Ammon's horn (tissue), 1 donor: ENCODE measurements at regions not wholly inside any gene's neighbourhood (a gene's known extent, or its start where the extent isn't known, plus 50 kb on each side); places are given as distances from the start of the nearest gene placed in this dataset.

Experiments used
- DNase-seq: peaks from one replicate; pipeline ENCODE4 v3.0.0-alpha.2; 2016; ENCODE audit warnings: low spot score

- DNase-seq, result no peak
These were observed 398.0 kb downstream of the RAPGEF2 start for GRCh38 chr4:159500861-159501260.

- DNase-seq, result no peak
These were observed 400.5 kb downstream of the RAPGEF2 start for GRCh38 chr4:159503236-159504008.

- no peak for DNase-seq
These were observed 401.8 kb downstream of the RAPGEF2 start for GRCh38 chr4:159504684-159505083.

DNA sequence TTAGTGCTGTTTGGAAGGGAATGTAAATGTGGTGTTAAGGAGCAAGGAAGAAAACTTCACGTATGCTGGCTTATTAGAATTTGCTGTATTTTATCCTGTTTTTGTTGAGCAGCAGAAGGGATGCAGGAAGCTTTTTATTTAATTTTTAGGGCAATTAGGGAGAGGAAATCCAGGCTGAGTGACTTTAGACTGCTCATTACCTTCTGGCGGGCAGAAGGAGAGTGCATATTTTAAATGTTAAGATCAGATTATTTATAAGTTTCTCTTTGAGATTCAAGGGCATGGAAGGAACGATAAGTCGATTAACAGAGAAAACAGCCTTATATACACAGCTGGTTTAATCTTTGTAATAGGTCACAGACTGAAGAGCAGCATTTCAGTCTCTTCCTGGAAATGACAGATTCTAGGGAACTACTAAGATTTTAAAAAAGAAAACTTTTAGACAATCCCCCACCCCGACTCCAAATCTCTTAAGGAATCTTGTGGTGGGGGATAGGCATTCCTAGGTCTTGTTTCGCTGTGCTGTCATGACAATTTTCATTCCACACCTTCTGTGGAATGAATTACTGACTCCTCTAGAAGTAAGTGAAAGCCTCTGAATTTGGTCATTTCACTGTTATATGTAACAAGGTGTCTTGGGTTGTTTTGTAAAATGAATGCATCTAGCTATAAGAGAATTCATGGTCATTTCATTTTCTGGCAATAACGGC is 402.5 kb downstream of the RAPGEF2 start:
- no peak for DNase-seq

GRCh38 chr4:159506801-159507517 is 404.1 kb downstream of the RAPGEF2 start:
- no peak for DNase-seq

DNA sequence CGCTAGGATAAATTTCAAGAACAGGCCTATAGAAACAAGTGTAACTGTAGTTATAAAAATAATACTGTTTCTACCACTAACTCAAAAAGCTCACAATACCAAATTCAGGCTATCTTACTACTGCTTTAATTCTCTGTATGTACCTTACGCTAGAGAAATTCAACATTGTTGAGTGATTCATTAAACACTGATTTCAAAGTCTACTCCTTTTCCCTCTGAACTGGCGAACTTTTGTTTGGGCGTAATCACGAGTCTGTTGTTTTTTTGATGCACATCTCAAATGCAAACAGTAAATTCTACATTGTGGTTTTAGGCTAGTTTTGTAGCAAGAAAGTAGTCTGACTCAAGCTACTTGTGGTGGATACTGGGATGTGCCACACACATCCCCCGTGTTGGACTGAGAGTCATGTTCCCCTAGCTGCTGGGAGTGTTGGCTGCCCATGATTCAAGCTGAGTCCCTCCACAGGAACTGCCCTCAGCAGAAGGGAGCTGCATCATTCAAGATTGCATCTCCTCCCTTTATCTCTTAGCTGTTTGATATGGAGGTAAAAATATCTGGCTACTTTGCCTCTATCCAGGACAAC is 406.1 kb downstream of the RAPGEF2 start:
- no peak for DNase-seq

GRCh38 chr4:159512348-159512747 is 409.5 kb downstream of the RAPGEF2 start:
- DNase-seq, result no peak

DNA sequence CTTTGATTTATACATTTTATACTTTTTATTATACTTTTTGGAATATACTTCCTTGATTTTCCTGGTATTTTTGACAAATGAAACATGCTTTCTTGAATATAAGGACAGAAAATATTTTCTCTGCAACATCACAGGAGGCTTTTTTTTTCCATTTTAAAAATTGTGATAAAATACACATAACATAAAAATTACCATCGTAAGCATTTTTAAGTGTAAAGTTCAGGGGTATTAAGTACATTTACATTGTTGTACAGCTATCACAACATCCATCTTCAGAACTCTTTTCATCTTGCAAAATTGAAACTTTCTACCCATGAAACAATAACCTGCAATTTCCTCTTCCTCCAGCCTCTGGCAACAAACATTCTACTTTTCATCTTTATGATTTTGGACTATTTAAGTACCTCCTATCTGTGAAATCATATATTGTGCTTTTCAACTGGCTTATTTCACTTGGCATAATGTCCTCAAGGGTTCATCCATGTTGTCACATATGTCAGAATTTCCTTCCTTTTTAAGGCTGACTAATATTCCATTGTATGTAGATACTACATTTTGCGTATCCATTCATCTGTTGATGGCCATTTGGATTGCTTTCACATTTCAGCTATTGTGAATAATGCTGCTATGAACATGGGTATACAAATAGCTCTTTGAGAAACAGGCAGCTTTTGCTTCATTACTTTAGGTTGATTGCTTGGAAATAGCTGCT is 412.6 kb downstream of the RAPGEF2 start:
- DNase-seq, result no peak

DNA sequence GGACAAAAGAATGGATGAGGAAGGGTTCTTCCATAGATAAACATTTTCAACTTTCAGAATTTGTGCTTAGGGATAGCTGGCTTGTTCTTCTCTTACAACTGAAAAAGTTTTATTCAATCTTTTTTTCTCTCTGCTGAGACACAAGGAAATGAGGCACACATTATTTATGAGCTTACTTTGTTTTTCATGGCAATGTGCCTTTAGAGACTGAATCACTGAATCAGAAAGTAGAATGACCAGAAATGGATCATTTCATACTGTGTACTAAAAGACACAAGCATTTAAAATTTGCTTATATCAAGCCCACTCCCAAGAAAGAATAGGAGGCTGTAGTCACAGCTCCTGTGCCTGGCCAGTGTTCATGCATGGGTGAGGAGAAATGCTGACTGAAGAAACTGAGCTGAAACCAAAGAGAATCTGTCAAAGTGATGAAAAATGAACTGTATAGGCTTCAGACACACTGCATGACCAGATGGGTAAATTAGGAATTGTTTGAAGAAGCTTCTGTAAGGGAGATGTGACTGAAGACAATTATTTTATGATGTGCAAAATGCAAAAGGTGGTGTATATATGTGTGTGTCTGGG is 413.8 kb downstream of the RAPGEF2 start:
- no peak for DNase-seq

- no peak for DNase-seq
These were observed 417.2 kb downstream of the RAPGEF2 start for GRCh38 chr4:159520074-159520473.

DNA sequence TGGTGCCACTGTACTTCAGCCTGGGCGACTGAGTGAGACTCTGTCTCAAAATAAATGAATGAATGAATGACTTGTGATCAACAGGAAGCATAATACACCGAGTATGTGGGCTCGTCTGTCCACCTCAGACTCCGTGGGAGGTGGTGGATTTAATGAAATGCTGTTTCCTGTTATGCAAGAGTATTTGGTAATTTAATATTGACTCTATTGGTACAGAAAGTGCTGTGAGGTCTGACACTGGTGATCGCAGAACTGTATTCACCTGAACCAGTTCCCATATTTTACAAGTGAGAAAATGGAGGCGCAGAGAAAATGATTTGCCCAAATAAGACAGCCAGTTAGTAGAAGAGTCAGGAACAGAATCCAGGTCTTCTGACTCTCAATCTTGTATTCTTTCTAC is 423.3 kb downstream of the RAPGEF2 start:
- DNase-seq, result no peak

DNA sequence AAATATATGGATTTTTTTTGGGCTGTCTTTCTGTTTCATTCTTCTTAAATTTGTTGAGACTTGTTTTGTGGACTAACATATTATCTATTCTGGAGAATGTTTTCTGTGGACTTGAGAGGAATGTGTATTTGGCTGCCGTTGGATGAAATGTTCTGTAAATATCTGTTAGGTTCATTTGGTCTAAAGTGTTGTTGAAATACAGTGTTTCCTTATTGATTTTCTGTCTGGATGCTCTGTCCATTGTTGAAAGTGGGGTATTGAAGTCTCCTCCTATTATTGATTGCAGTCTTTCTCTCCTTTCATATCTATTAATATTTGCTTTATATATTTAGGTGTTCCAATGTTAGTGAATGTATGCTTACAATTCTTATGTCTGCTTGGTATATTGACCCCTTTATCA is 431.8 kb downstream of the RAPGEF2 start:
- DNase-seq, result no peak

- no peak for DNase-seq
These were observed 435.7 kb downstream of the RAPGEF2 start for GRCh38 chr4:159538556-159538955.

DNA sequence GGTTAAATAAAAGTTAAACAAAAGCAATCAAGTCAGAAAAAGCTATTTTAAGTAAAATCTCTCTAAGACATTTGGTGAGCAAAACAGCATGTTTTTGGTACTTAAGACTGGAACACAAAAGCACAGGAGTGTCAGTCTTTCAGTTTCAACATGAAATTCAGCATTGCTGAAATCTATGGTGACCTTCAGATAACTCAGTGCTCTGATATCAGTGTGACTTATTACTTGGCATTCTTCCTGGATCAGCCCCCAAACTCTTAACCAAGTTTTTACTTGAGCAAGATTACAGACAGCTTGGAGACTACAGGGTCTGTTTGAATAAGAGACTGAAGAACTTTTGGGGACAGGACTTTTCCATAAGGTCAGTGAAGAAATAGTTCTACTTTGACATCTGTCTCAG is 437.2 kb downstream of the RAPGEF2 start:
- no peak for DNase-seq

GRCh38 chr4:159540501-159540900 is 437.6 kb downstream of the RAPGEF2 start:
- no peak for DNase-seq

DNA sequence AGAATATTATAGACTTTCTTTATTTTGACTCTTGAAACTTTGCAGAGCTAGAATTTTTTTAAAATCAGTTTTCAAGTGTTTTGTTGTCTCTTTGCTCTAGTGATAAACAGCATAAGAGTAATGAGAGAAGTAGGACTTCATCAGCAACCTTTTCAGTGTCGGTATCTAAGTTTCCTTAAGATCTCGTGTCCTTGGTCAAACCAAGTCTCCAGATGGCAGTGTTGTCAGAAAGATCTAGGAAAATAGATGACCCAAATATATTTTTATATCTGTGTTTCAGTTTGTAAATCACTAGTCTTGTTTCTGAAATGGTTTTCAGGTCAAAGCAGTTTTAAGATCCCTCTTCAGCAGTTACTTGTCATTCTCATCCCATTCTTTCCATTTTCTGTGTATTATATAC is 438.3 kb downstream of the RAPGEF2 start:
- DNase-seq, result no peak

GRCh38 chr4:159542296-159542695 is 439.4 kb downstream of the RAPGEF2 start:
- no peak for DNase-seq

DNA sequence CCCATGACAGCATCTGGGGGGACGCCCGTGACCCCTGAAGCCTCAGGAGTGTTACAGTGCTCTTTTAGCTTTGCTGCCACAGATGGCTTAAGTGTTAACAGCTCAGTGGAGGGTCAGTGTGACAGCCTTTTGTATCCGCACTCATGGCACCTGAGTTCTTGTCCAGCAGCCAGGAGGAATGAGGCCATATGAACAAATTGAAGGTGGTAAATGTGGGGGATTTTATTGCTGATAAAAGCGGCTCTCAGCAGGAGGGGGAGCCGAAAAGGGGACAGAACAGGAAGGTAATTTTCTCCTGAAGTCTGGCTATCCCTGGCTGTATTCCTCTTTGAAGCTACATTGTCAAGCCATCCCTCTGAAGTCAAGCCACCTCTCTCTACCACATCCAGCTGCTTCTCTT is 441.0 kb downstream of the RAPGEF2 start:
- DNase-seq, result no peak

- no peak for DNase-seq
These were observed 442.7 kb downstream of the RAPGEF2 start for GRCh38 chr4:159545556-159545955.

DNA sequence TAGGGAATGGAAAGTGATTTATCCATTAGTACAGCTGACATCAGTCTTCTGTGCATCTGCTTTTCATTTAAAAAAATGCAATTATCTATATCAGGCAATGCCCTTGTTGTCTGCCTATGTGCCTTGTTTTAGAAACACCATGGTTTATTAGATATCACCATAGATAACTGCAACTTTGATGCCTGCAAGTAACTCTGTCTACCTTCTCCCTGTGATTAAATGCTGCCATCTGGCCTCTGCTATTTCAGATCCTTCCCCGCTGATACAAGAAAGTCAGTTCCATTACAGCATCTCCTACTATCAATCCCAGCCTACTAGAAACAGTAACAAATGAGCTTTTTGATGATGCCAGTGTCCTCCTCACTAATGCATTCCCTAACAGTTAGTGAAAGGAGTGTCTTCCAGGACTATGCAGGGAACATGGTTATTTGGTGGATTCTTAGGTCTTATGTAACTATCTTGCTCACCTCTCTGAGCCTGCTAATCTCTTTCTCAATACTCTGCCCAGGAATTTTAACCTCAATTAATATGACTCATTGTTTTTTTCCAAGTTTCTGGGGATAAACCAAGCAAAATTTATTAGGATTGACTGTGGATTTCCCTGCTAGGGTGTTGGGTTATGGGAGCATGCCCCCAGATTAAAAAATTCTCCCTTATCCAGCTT is 444.9 kb downstream of the RAPGEF2 start:
- no peak for DNase-seq

DNA sequence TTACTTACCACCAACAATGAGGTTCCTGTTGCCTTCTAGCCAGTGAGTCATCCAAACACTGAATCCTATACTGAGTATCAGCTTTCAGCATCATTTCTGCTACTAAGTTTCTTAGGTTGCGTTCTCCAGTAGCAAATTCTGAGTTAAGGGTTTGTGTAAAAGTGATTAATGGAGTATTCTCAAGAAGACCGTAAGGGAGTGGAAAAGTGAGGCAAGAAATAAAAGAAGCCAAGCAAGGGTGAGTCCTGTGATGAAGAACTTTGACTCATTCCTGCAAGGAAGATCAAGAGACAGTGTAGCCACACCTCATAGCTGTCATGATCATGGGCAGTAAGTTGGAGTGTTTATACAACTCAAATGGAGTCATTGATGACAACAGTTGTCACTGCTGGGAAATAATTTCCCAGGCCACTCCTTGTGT is 446.2 kb downstream of the RAPGEF2 start:
- no peak for DNase-seq
